CD14-positive monocyte (primary cell): ENCODE measurements at regions not wholly inside any gene's neighbourhood (a gene's known extent, or its start where the extent isn't known, plus 50 kb on each side); places are given as distances from the start of the nearest gene placed in this dataset.
A peak's percentile ranks its signal among the peaks of the same experiment; 100 is the strongest.

Experiments
- DNase-seq, 3 donors: peaks; one replicate each; pipeline ENCODE4 v3.0.0-alpha.2; 2011 to 2022
- H2AFZ ChIP-seq: 2 replicates; pipeline ENCODE4 v1.6.0; 2012; ENCODE audit warnings: mild to moderate bottlenecking, low read depth, low read length, inconsistent platforms; ENCODE audit not compliant: insufficient read depth, poor library complexity, severe bottlenecking
- H3K27ac ChIP-seq, 2 donors: 1 replicate in 1 of 2; 2 replicates in 1 of 2; pipeline ENCODE4 v1.5.1; 2012 to 2013; ENCODE audit warnings: low read length in 2 of 2, control low read depth in 1 of 2, inconsistent platforms in 1 of 2, low read depth in 1 of 2, mild to moderate bottlenecking in 1 of 2
- H3K27me3 ChIP-seq, 2 donors: one replicate each; pipeline versions ENCODE4 v1.6.0 to v1.6.1; 2011 to 2013; ENCODE audit warnings: low read length in 2 of 2; ENCODE audit not compliant: control insufficient read depth in 2 of 2, insufficient read depth in 2 of 2
- H3K36me3 ChIP-seq, 2 donors: replicated peaks in 1 of 2; 1 replicate in 1 of 2; 2 replicates in 1 of 2; pipeline versions ENCODE4 v1.5.1 to v1.6.1; 2012 to 2013; ENCODE audit warnings: low read length in 2 of 2, control low read depth in 1 of 2, inconsistent platforms in 1 of 2, mild to moderate bottlenecking in 1 of 2; ENCODE audit not compliant: insufficient read depth in 2 of 2, control insufficient read depth in 1 of 2
- H3K4me1 ChIP-seq, 2 donors: 1 replicate in 1 of 2; 2 replicates in 1 of 2; pipeline versions ENCODE4 v1.5.1 to v1.6.1; 2012 to 2013; ENCODE audit warnings: low read length in 2 of 2, control low read depth in 1 of 2, inconsistent platforms in 1 of 2, mild to moderate bottlenecking in 1 of 2, moderate library complexity in 1 of 2; ENCODE audit not compliant: insufficient read depth in 2 of 2, control insufficient read depth in 1 of 2
- H3K4me2 ChIP-seq: replicated peaks from 2 replicates; pipeline ENCODE3; 2012; ENCODE audit warnings: low read length, moderate library complexity, mild to moderate bottlenecking; ENCODE audit not compliant: poor library complexity, severe bottlenecking; ENCODE audit errors: extremely low read depth
- H3K4me3 ChIP-seq, 3 experiments: fragments of 200-600 bp in 1 of 3; sonication (generic) in 1 of 3; replicated peaks in 1 of 3; 1 replicate in 2 of 3; 2 replicates in 1 of 3; pipeline ENCODE4 v1.5.1; 2011 to 2013; ENCODE audit warnings: low read length in 3 of 3, mild to moderate bottlenecking in 3 of 3, control low read depth in 2 of 3, low read depth in 2 of 3, inconsistent platforms in 1 of 3, moderate library complexity in 1 of 3
- H3K79me2 ChIP-seq: 2 replicates; pipeline ENCODE4 v1.6.0; 2012; ENCODE audit warnings: mild to moderate bottlenecking, control low read depth, inconsistent platforms, low read length, moderate library complexity; ENCODE audit not compliant: insufficient read depth
- H3K9ac ChIP-seq: 2 replicates; pipeline ENCODE4 v1.6.0; 2017; ENCODE audit warnings: low read length, mild to moderate bottlenecking; ENCODE audit not compliant: insufficient read depth, poor library complexity, severe bottlenecking
- H3K9me3 ChIP-seq, 2 donors: replicated peaks in 1 of 2; 1 replicate in 1 of 2; 2 replicates in 1 of 2; pipeline versions ENCODE4 v1.5.1 to v1.6.1; 2012 to 2013; ENCODE audit warnings: low read length in 2 of 2, control low read depth in 1 of 2; ENCODE audit not compliant: control insufficient read depth in 1 of 2, insufficient read depth in 1 of 2
- H4K20me1 ChIP-seq: 2 replicates; pipeline ENCODE4 v1.6.0; 2012; ENCODE audit warnings: mild to moderate bottlenecking, low read length, control low read depth, moderate library complexity; ENCODE audit not compliant: insufficient read depth
- H3K27ac Mint-ChIP-seq, 7 donors: one replicate each; pipeline ENCODE4 v1.8.0; 2020; ENCODE audit warnings: mild to moderate bottlenecking in 7 of 7, mixed read lengths in 7 of 7, moderate library complexity in 6 of 7, inconsistent platforms in 2 of 7
- H3K27me3 Mint-ChIP-seq, 3 donors: one replicate each; pipeline ENCODE4 v1.8.0; 2021 to 2022; ENCODE audit warnings: low read depth in 3 of 3, mild to moderate bottlenecking in 3 of 3, mixed read lengths in 3 of 3, moderate library complexity in 3 of 3, inconsistent platforms in 1 of 3
- H3K36me3 Mint-ChIP-seq, 2 donors: one replicate each; pipeline ENCODE4 v1.8.0; 2020; ENCODE audit warnings: mixed read lengths in 2 of 2, inconsistent platforms in 1 of 2, mild to moderate bottlenecking in 1 of 2
- H3K4me1 Mint-ChIP-seq: one replicate; pipeline ENCODE4 v1.8.0; 2020; ENCODE audit warnings: mild to moderate bottlenecking, mixed read lengths
- H3K4me3 Mint-ChIP-seq, 2 donors: one replicate each; pipeline ENCODE4 v1.8.0; 2020; ENCODE audit warnings: mild to moderate bottlenecking in 2 of 2, mixed read lengths in 2 of 2, moderate library complexity in 1 of 2
- H3K9me3 Mint-ChIP-seq, 7 donors: one replicate each; pipeline ENCODE4 v1.8.0; 2020 to 2022; ENCODE audit warnings: mixed read lengths in 7 of 7, mild to moderate bottlenecking in 6 of 7, moderate library complexity in 6 of 7, inconsistent platforms in 2 of 7
- WGBS: methylation state at CpG from one replicate; pipeline ENCODE4 v1.1.5; 2013; ENCODE audit warnings: missing lambda C conversion rate; ENCODE audit not compliant: insufficient coverage; 5-methylcytosine and 5-hydroxymethylcytosine counted together
- intact Hi-C, 2 donors: fragments of 100-400 bp; cut with micrococcal nuclease; formaldehyde crosslinking; loops; one replicate each; pipeline versions ENCODE4 v1.15.0 to v1.15.1; 2023
- TF ChIP-seq, protein P1 (sequence below): fragments of 200-600 bp; IDR thresholded peaks from one replicate; pipeline ENCODE4 v1.8.0; 2022; ENCODE audit warnings: antibody characterized with exemption, mild to moderate bottlenecking

- Histone ChIP-seq H3K4me2 (no peak overlapping the region), H3K27ac (no peak overlapping the region), H3K4me3 (no peak overlapping the region), H3K27me3 (no peaks in the 10 kb centered on the region), H3K79me2 (no peaks in the 10 kb centered on the region), H3K36me3 (no peaks in the 10 kb centered on the region), H2AFZ (no peak overlapping the region), H3K4me1 (no peaks in the 10 kb centered on the region), H3K9ac (no peak overlapping the region), H3K9me3 (peaks cover 0 to 9% of the 10 kb centered on the region in 2 donors), H4K20me1 (no peaks in the 10 kb centered on the region)
- H3K4me3 Mint-ChIP-seq, result no peak overlapping the region
- H3K27me3 Mint-ChIP-seq, result peaks cover 0 to 1% (median 0%) of the 10 kb centered on the region in 3 donors
- no peaks in the 10 kb centered on the region for H3K36me3 Mint-ChIP-seq
- no peak for DNase-seq
- WGBS, result 88% methylated on average over 4 of the region's 6 CpGs
- no peaks in the 10 kb centered on the region for H3K4me1 Mint-ChIP-seq
- peak overlapping the region in 1 of 7 donors; percentile 43 for H3K27ac Mint-ChIP-seq
- TF ChIP-seq, protein P1, sequence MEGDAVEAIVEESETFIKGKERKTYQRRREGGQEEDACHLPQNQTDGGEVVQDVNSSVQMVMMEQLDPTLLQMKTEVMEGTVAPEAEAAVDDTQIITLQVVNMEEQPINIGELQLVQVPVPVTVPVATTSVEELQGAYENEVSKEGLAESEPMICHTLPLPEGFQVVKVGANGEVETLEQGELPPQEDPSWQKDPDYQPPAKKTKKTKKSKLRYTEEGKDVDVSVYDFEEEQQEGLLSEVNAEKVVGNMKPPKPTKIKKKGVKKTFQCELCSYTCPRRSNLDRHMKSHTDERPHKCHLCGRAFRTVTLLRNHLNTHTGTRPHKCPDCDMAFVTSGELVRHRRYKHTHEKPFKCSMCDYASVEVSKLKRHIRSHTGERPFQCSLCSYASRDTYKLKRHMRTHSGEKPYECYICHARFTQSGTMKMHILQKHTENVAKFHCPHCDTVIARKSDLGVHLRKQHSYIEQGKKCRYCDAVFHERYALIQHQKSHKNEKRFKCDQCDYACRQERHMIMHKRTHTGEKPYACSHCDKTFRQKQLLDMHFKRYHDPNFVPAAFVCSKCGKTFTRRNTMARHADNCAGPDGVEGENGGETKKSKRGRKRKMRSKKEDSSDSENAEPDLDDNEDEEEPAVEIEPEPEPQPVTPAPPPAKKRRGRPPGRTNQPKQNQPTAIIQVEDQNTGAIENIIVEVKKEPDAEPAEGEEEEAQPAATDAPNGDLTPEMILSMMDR, result no peak
- intact Hi-C loops, result no loop called here
- H3K9me3 Mint-ChIP-seq, result peaks cover 0 to 22% (median 6%) of the 10 kb centered on the region in 7 donors
Measured at GRCh38 chr4:188434643-188435042, 295.4 kb downstream of the TRIML1 start.

DNA sequence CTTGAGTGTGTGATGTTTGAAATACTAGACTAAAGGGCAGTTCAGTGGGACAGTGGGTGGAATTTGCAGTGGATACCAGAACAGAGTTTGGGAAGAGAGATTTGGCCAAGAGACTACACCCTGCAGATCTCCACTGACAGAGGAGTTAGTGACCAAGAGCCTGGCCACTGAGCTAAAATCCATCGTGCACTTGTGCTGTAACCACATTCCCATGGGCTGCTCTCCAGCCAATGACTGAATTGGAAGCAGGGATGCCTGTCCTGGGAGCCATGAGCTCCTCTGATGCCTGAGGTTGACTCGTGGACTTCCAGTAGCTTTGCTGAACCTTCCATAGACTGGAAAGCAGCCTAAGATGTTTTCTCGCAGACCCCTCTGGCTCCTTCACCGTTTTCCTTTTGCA is 296.1 kb downstream of the TRIML1 start:
- H4K20me1 ChIP-seq, result no peaks in the 10 kb centered on the region
- no peak overlapping the region for H3K27ac Mint-ChIP-seq
- no peaks in the 10 kb centered on the region for H3K4me1 ChIP-seq
- no peak overlapping the region for H3K9ac ChIP-seq
- no peaks in the 10 kb centered on the region for H3K4me1 Mint-ChIP-seq
- H2AFZ ChIP-seq, result no peak overlapping the region
- peaks cover 0 to 22% (median 6%) of the 10 kb centered on the region in 7 donors for H3K9me3 Mint-ChIP-seq
- no peak overlapping the region for H3K4me2 ChIP-seq
- no peak overlapping the region for H3K4me3 Mint-ChIP-seq
- 81% methylated on average over 3 of the region's 4 CpGs for WGBS
- no peak overlapping the region for H3K4me3 ChIP-seq
- no peaks in the 10 kb centered on the region for H3K27me3 ChIP-seq
- no peak overlapping the region for H3K27ac ChIP-seq
- no peaks in the 10 kb centered on the region for H3K36me3 ChIP-seq
- H3K36me3 Mint-ChIP-seq, result no peaks in the 10 kb centered on the region
- intact Hi-C loops, result no loop called here
- H3K27me3 Mint-ChIP-seq, result peaks cover 0 to 1% (median 0%) of the 10 kb centered on the region in 3 donors
- peaks cover 0 to 9% of the 10 kb centered on the region in 2 donors for H3K9me3 ChIP-seq
- no peak for DNase-seq
- TF ChIP-seq, protein P1, result no peak
- no peaks in the 10 kb centered on the region for H3K79me2 ChIP-seq
